ENCODE measurements at regions not wholly inside any gene's neighbourhood (a gene's known extent, or its start where the extent isn't known, plus 50 kb on each side); places are given as distances from the start of the nearest gene placed in this dataset.

DNA sequence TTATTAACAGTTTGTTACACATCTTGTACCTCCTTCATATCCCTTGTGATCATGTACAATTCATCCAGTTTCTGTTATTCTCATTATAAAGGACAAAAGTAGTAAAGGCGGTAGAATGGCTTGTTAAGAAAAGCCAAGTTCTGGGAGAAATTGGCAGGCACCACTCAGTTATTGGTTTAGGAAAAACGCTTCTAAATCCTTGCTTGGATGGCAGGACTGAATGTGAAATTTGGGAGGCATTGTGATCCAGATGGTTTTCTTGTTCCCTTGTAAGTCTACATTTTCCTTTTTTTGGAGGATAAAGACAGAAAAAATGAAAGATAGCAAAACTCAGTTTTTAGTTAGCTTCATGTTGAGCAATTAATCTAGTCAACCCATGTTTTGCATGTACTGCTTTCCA, 130.2 kb downstream of the MAT2B start:
- TF ChIP-seq POLR2A (IDR thresholded peaks at IDR 0.05; ENCODE audit: low read length), result no peak
- no peak for TF ChIP-seq GATA1 (IDR thresholded peaks at IDR 0.05; ENCODE audit: low read depth, low read length)
